Activated CD4-positive, alpha-beta T cell treated with anti-CD3 and anti-CD28 coated beads, Interleukin-2, amount 50 U/mL, for 4 hours (primary cell): ENCODE measurements at regions not wholly inside any gene's neighbourhood (a gene's known extent, or its start where the extent isn't known, plus 50 kb on each side); places are given as distances from the start of the nearest gene placed in this dataset.

Source experiments
- DNase-seq, 2 experiments: peaks; one replicate each; pipeline ENCODE4 v3.0.0-alpha.2; 2020

GRCh38 chr4:42736527-42737195 lies 79.8 kb upstream of the ATP8A1 start:
- no peak for DNase-seq

GRCh38 chr4:42733380-42733779 lies 76.5 kb upstream of the ATP8A1 start:
- no peak for DNase-seq

GRCh38 chr4:42732776-42733175 lies 75.9 kb upstream of the ATP8A1 start:
- DNase-seq: no peak

- DNase-seq: no peak
Measured at GRCh38 chr4:42729505-42730237, 72.8 kb upstream of the ATP8A1 start.

- DNase-seq: no peak
Measured at GRCh38 chr4:42724451-42724850, 67.5 kb upstream of the ATP8A1 start.

- DNase-seq: no peak
Measured at GRCh38 chr4:42720533-42720932, 63.6 kb upstream of the ATP8A1 start.

GRCh38 chr4:42719257-42719656 lies 62.4 kb upstream of the ATP8A1 start:
- no peak for DNase-seq

GRCh38 chr4:42718336-42718735 lies 61.4 kb upstream of the ATP8A1 start:
- no peak for DNase-seq

- DNase-seq: no peak
Measured at GRCh38 chr4:42716996-42717395, 60.1 kb upstream of the ATP8A1 start.

- no peak for DNase-seq
Measured at GRCh38 chr4:42715807-42716482, 59.0 kb upstream of the ATP8A1 start.

- no peak for DNase-seq
Measured at GRCh38 chr4:42713391-42713790, 56.5 kb upstream of the ATP8A1 start.

- no peak for DNase-seq
Measured at GRCh38 chr4:42712854-42713253, 55.9 kb upstream of the ATP8A1 start.

GRCh38 chr4:42711496-42711895 lies 54.6 kb upstream of the ATP8A1 start:
- no peak for DNase-seq

- DNase-seq: no peak
Measured at GRCh38 chr4:42710761-42711160, 53.9 kb upstream of the ATP8A1 start.

GRCh38 chr4:42710329-42710728 lies 53.4 kb upstream of the ATP8A1 start:
- no peak for DNase-seq

GRCh38 chr4:42709392-42710065 lies 52.6 kb upstream of the ATP8A1 start:
- DNase-seq: no peak

- no peak for DNase-seq
Measured at GRCh38 chr4:42708625-42709024, 51.7 kb upstream of the ATP8A1 start.
